Astrocyte (in vitro differentiated cells and primary cell): ENCODE measurements at regions not wholly inside any gene's neighbourhood (a gene's known extent, or its start where the extent isn't known, plus 50 kb on each side); places are given as distances from the start of the nearest gene placed in this dataset.

Source experiments
- DNase-seq: peaks from one replicate; pipeline ENCODE4 v3.0.0-alpha.2; 2010; ENCODE audit warnings: low read depth
- FAIRE-seq: peaks from 2 replicates; lab custom pipeline; 2011; peaks lifted over from hg19 to GRCh38; lab: Jason Lieb, UNC
- H2AFZ ChIP-seq: 2 replicates; pipeline ENCODE4 v1.6.0; 2012; ENCODE audit warnings: low read depth, low read length, inconsistent platforms
- H3K27ac ChIP-seq: 2 replicates; pipeline ENCODE4 v1.5.1; 2011; ENCODE audit warnings: low read depth, low read length, inconsistent platforms
- H3K27me3 ChIP-seq: 2 replicates; pipeline ENCODE4 v1.6.0; 2011; ENCODE audit warnings: low read length, inconsistent platforms; ENCODE audit not compliant: insufficient read depth
- H3K36me3 ChIP-seq: 2 replicates; pipeline ENCODE4 v1.5.1; 2011; ENCODE audit warnings: low read length, inconsistent platforms; ENCODE audit not compliant: insufficient read depth
- H3K4me1 ChIP-seq: 2 replicates; pipeline ENCODE4 v1.5.1; 2011; ENCODE audit warnings: low read length, inconsistent platforms; ENCODE audit not compliant: insufficient read depth
- H3K4me2 ChIP-seq: 2 replicates; pipeline ENCODE4 v1.6.0; 2012; ENCODE audit warnings: low read length, inconsistent platforms
- H3K4me3 ChIP-seq: 2 replicates; pipeline ENCODE4 v1.5.1; 2011; ENCODE audit warnings: low read depth, mild to moderate bottlenecking, low read length, inconsistent platforms; ENCODE audit not compliant: insufficient read depth
- H3K79me2 ChIP-seq: 2 replicates; pipeline ENCODE4 v1.6.0; 2012; ENCODE audit warnings: mild to moderate bottlenecking, low read length, inconsistent platforms; ENCODE audit not compliant: insufficient read depth
- H3K9ac ChIP-seq: 2 replicates; pipeline ENCODE4 v1.6.0; 2012; ENCODE audit warnings: mild to moderate bottlenecking, low read length, inconsistent platforms
- H3K9me3 ChIP-seq: 2 replicates; pipeline ENCODE4 v1.5.1; 2012; ENCODE audit warnings: low read depth, mild to moderate bottlenecking, low read length, inconsistent platforms; ENCODE audit not compliant: insufficient read depth
- H4K20me1 ChIP-seq: 2 replicates; pipeline ENCODE4 v1.6.0; 2012; ENCODE audit warnings: low read length, inconsistent platforms; ENCODE audit not compliant: insufficient read depth
- H3K27ac Mint-ChIP-seq: one replicate; pipeline ENCODE4 v1.8.0; 2021; ENCODE audit warnings: mild to moderate bottlenecking, mixed read lengths; ENCODE audit not compliant: unreplicated experiment
- H3K27me3 Mint-ChIP-seq: one replicate; pipeline ENCODE4 v1.8.0; 2021; ENCODE audit warnings: low read depth, mixed read lengths; ENCODE audit not compliant: unreplicated experiment
- H3K36me3 Mint-ChIP-seq: one replicate; pipeline ENCODE4 v1.8.0; 2021; ENCODE audit warnings: low read depth, mixed read lengths; ENCODE audit not compliant: unreplicated experiment
- H3K4me1 Mint-ChIP-seq: one replicate; pipeline ENCODE4 v1.8.0; 2021; ENCODE audit warnings: low read depth, mixed read lengths; ENCODE audit not compliant: unreplicated experiment
- H3K4me3 Mint-ChIP-seq: one replicate; pipeline ENCODE4 v1.8.0; 2021; ENCODE audit warnings: mild to moderate bottlenecking, moderate library complexity, mixed read lengths; ENCODE audit not compliant: unreplicated experiment
- H3K9me3 Mint-ChIP-seq: one replicate; pipeline ENCODE4 v1.8.0; 2021; ENCODE audit warnings: mild to moderate bottlenecking, mixed read lengths; ENCODE audit not compliant: unreplicated experiment
- EZH2 ChIP-seq: IDR thresholded peaks from 2 replicates; pipeline ENCODE4 v1.6.1; 2012; ENCODE audit warnings: mild to moderate bottlenecking, low read length, inconsistent platforms; ENCODE audit not compliant: insufficient read depth
- TF ChIP-seq, protein P1 (sequence below): IDR thresholded peaks from 2 replicates; pipeline ENCODE4 v1.5.1; 2011; ENCODE audit warnings: low read depth, mild to moderate bottlenecking, inconsistent platforms, low read length, moderate library complexity; ENCODE audit not compliant: insufficient read depth

- H3K27ac ChIP-seq = no peak overlapping the region
- Mint-ChIP-seq H3K4me3 (no peak overlapping the region), H3K9me3 (peaks cover 1% of the 10 kb centered on the region), H3K36me3 (no peaks in the 10 kb centered on the region), H3K27me3 (peaks cover 8% of the 10 kb centered on the region), H3K4me1 (no peaks in the 10 kb centered on the region), H3K27ac (no peak overlapping the region)
- no peak overlapping the region for H2AFZ ChIP-seq
- FAIRE-seq (no peak), DNase-seq (no peak)
- TF ChIP-seq EZH2 = no peak
- no peaks in the 10 kb centered on the region for H3K4me1 ChIP-seq
- H3K79me2 ChIP-seq = no peaks in the 10 kb centered on the region
- no peaks in the 10 kb centered on the region for H3K36me3 ChIP-seq
- H3K9ac ChIP-seq = no peak overlapping the region
- H3K4me2 ChIP-seq = no peak overlapping the region
- H3K4me3 ChIP-seq = no peak overlapping the region
- no peaks in the 10 kb centered on the region for H3K27me3 ChIP-seq
- H4K20me1 ChIP-seq = no peaks in the 10 kb centered on the region
- H3K9me3 ChIP-seq = peaks cover 7% of the 10 kb centered on the region
These were observed 471.4 kb upstream of the MGMT start for GRCh38 chr10:128995676-128996075.

DNA sequence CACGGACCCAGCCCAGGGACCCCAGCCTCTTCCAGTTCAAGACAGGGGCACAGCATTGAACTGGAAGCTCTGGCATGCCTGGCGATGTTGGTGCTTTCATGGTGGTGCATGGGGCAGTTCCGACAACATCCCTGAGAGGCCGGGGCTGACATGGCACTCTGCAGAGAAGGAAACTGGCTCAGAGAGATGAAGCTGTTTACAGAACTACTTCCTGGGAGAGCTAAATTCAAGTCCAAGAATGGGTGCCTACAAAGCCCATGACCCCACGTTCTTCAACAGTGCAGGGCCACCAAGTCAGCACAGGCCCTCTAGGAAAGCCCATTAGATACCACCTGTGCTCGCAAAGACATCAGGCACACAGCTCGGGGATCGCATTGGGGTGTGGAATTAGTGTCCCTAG is 470.9 kb upstream of the MGMT start:
- no peak overlapping the region for H2AFZ ChIP-seq
- no peak overlapping the region for H3K4me3 Mint-ChIP-seq
- no peak overlapping the region for H3K27ac Mint-ChIP-seq
- no peak overlapping the region for H3K9ac ChIP-seq
- H3K27ac ChIP-seq = no peak overlapping the region
- no peaks in the 10 kb centered on the region for H3K79me2 ChIP-seq
- no peaks in the 10 kb centered on the region for H3K27me3 ChIP-seq
- peaks cover 1% of the 10 kb centered on the region for H3K9me3 Mint-ChIP-seq
- no peaks in the 10 kb centered on the region for H3K4me1 Mint-ChIP-seq
- no peak overlapping the region for H3K4me3 ChIP-seq
- no peaks in the 10 kb centered on the region for H3K36me3 ChIP-seq
- peaks cover 7% of the 10 kb centered on the region for H3K9me3 ChIP-seq
- TF ChIP-seq EZH2 = no peak
- TF ChIP-seq, protein P1, sequence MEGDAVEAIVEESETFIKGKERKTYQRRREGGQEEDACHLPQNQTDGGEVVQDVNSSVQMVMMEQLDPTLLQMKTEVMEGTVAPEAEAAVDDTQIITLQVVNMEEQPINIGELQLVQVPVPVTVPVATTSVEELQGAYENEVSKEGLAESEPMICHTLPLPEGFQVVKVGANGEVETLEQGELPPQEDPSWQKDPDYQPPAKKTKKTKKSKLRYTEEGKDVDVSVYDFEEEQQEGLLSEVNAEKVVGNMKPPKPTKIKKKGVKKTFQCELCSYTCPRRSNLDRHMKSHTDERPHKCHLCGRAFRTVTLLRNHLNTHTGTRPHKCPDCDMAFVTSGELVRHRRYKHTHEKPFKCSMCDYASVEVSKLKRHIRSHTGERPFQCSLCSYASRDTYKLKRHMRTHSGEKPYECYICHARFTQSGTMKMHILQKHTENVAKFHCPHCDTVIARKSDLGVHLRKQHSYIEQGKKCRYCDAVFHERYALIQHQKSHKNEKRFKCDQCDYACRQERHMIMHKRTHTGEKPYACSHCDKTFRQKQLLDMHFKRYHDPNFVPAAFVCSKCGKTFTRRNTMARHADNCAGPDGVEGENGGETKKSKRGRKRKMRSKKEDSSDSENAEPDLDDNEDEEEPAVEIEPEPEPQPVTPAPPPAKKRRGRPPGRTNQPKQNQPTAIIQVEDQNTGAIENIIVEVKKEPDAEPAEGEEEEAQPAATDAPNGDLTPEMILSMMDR = no peak
- no peaks in the 10 kb centered on the region for H3K36me3 Mint-ChIP-seq
- DNase-seq (no peak), FAIRE-seq (no peak)
- no peaks in the 10 kb centered on the region for H4K20me1 ChIP-seq
- H3K4me2 ChIP-seq = no peak overlapping the region
- no peaks in the 10 kb centered on the region for H3K4me1 ChIP-seq
- peaks cover 8% of the 10 kb centered on the region for H3K27me3 Mint-ChIP-seq

- H3K27ac Mint-ChIP-seq = no peak overlapping the region
- DNase-seq = no peak
- H3K4me1 ChIP-seq = no peaks in the 10 kb centered on the region
- no peak for FAIRE-seq
- H4K20me1 ChIP-seq = no peaks in the 10 kb centered on the region
- no peaks in the 10 kb centered on the region for H3K36me3 ChIP-seq
- H3K4me3 Mint-ChIP-seq = no peak overlapping the region
- TF ChIP-seq, protein P1 = no peak
- no peak for TF ChIP-seq EZH2
- peaks cover 15% of the 10 kb centered on the region for H3K27me3 Mint-ChIP-seq
- no peaks in the 10 kb centered on the region for H3K27me3 ChIP-seq
- peaks cover 1% of the 10 kb centered on the region for H3K9me3 Mint-ChIP-seq
- H3K27ac ChIP-seq = no peak overlapping the region
- no peak overlapping the region for H3K4me2 ChIP-seq
- no peak overlapping the region for H2AFZ ChIP-seq
- peaks cover 11% of the 10 kb centered on the region for H3K9me3 ChIP-seq
- H3K36me3 Mint-ChIP-seq = no peaks in the 10 kb centered on the region
- H3K9ac ChIP-seq = no peak overlapping the region
- H3K4me3 ChIP-seq = no peak overlapping the region
- H3K4me1 Mint-ChIP-seq = no peaks in the 10 kb centered on the region
- H3K79me2 ChIP-seq = no peaks in the 10 kb centered on the region
These were observed 468.8 kb upstream of the MGMT start for GRCh38 chr10:128998101-128998805.
